OCI-M1 (cell line): ENCODE measurements at regions not wholly inside any gene's neighbourhood (a gene's known extent, or its start where the extent isn't known, plus 50 kb on each side); places are given as distances from the start of the nearest gene placed in this dataset.
A peak's percentile ranks its signal among the peaks of the same experiment; 100 is the strongest.
"Not testable (repeated sequence)": the region's sequence is repeated elsewhere in the genome, so short reads cannot be mapped to it uniquely, and the experiment has no call there.

ENCODE experiments used
- DNase-seq: peaks from one replicate; lab custom pipeline; 2025; lab: John Stamatoyannopoulos, UW

DNA sequence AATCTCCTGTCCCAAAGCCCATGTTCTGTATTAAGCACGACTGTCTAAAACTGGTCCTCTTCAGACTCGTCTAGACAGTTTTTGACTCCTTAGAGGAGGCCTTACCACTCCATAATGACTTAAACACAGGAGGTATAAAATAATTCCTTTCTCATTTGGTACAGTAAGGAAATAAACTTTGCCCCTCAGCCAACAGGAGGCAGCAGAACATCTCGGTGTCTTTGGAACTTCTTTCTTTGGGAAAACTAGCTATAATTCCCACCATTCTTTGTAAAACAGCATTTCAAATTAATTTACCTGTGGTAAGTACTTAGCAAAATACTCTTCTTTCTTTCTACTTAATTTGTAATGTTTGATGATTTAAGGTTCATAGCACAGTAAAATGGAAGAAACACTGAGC is 292.7 kb upstream of the G2E3 start:
- DNase-seq, result no peak

DNA sequence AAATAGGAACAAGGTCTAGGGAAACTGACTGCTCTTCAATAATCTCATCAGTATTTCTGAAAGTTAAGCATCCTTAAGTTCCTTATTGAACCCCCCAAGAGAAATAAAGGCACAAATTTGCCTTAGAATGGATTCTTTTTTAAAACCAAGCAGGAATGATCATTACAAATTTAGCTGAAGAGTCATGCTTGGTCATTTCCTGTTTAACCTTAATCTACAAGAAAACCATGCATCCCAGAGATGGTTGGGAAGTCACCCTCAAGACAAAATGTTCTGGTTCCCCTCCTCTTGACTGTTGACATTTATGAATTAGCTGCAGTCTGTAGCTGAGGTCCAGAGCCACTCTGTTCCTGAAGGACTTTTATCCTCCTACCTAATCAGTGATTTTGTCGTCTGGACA is 291.8 kb upstream of the G2E3 start:
- DNase-seq, result no peak

DNA sequence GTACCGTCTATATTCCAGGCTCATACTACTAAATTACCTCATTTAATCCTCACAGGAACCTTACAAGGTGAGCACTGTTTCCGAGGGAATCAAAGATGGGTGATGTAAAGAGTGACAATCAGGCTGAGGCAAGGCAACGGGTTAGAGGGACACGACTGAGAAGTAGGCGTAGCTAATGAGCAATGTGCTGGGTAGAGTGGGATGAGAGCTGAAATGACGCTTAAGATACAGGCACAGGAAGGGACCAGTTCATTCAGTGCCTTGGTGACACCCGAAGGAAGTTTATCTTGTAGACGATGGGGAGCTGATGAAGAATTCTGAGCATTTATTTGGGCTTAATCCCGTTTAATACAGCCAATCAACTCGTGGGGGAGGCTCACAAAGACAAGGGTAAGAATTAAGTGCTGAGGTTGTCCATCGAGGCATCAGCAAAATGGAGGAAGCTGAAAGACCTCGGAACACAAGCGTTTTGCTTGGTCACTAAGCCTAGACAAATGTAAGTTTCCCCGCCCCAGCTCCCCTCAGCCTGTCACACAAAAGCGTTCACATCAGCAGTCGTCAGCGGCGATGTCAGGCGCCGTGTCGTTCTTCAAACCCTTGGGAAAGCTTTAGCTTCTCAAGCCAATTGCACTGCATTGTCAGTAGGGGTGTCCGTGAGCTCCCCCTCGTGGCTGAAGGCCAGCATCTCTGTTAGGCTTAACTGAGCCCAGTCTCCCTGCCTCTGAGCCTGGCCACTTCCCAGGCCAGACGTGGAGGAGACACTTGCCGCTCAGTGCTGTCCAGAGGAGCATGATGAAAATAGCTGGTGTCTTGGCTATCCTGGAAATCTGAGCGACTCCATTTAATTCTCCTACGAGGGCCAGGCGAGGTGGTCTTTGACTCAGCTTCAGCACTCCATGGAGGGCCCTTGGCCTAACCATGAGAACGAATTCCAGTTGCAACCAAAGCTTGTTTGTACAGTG is 288.5 kb upstream of the G2E3 start:
- DNase-seq, result peak; percentile 90

DNA sequence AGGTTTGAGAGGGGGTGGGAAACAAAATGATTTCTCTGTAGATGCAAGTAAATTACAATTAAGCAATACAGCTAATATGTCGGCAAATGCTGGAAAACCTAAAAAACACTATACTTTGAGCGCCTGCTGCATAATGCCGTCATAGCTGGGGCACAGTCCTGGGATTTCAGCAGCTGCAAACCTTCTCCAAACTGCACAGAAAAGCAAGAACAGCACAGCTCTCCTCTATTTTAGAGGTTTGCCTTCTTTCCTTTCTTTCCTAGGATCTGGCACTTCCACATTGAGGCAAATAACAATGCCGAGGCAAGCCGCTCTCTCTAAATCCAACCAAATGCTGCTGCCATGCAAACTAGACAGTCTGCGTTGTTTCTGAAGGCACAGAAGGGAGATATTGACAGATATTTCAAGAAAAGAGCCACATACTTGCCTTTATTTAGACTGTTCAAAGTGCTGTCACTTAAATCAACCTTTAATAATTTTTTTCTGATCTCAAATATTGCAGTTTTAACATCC is 287.1 kb upstream of the G2E3 start:
- DNase-seq, result no peak

DNA sequence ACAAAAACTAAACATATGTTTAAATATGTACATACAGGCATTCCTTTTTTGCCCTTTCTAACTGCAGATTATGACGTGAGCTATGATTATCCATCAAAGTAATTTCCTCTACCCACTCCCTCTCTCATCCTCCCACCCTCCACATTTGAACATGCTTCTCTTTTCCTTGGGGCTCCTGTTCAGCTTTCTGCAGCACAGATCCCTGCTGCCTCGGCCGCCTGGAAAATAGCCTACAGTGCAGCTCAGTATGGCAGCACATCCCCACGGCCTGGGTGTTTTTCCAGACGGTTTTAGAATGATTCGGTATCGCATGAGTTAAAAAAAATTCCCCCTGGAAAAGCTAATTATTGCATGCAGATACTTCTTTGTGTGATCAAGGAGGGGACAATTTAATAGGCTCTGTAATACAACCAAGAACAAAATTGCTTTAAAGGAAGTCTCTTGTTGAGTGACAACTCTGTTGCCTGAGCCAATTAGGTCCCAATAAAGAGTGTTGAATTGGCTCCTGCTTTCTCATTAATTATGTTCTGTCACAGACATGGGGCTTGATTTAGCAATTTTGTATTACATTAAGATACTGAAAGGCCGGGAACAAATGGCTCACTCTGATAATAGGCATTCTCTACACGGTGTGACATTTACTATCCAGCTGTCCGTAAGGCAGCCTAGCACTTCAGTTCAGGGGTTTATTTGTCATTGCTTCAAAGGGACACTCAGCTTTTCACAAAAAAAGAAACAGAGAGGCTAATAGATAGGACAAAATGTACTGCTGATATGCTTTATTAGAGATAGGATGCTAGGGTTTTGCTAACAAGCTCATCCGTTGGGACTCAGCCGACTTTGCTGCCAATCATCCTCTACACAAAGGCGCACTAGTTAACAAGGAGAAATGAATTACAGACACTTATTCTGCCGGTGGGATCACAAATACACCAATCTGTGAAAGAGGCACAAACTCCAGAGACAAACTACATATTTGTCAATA is 285.8 kb upstream of the G2E3 start:
- no peak for DNase-seq

DNA sequence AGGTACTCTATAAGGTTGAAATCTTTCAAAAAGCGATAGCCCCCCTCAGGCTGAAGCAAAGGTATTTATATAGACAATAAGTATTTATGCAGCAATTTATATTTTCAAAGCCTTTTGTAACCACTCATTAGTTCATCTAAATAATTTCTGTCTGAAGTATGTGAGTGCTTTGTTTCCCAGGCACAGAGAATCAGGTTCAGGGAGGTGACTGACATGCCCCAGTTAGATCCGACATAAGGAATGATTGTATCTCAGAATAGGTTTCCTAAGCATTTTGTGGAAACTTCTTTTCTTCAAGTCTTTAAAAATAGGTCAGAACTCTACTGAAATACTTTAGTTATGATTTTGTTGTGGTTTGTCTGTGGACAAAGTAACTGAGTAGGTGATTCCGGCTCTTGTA is 283.4 kb upstream of the G2E3 start:
- DNase-seq, result no peak

DNA sequence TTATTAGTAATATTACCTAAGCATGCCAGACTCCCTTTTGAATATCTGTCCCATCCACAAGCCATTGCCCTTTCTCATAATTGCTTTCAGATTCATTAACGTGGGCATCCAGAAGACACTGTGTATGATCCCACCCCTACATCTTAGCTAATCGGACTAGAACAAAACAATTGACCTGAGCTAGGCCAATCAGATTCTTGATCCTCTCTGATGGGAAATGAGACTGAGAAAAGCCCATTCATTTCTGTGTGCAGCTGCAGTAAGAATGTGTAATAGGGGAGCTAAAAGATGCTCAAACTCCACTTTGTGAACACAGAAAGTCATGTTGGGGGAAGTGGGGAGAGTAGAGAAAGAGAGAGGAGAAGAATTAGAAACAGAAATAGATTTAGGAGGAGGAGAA is 281.7 kb upstream of the G2E3 start:
- DNase-seq, result no peak

DNA sequence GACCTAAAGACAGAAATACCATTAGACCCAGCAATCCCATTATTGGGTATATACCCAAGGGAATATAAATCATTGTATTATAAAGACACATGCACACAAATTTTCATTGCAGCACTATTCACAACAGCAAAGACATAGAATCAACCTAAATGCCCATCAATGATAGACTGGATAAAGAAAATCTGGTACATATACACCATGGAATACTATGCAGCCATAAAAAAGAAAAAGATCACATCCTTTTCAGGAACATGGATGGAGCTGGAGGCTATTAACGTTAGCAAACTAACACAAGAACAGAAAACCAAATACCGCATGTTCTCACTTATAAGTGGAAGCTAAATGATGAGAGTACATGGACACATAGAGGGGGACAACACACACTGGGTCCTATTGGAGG is 280.1 kb upstream of the G2E3 start:
- DNase-seq, result not testable (repeated sequence)

DNA sequence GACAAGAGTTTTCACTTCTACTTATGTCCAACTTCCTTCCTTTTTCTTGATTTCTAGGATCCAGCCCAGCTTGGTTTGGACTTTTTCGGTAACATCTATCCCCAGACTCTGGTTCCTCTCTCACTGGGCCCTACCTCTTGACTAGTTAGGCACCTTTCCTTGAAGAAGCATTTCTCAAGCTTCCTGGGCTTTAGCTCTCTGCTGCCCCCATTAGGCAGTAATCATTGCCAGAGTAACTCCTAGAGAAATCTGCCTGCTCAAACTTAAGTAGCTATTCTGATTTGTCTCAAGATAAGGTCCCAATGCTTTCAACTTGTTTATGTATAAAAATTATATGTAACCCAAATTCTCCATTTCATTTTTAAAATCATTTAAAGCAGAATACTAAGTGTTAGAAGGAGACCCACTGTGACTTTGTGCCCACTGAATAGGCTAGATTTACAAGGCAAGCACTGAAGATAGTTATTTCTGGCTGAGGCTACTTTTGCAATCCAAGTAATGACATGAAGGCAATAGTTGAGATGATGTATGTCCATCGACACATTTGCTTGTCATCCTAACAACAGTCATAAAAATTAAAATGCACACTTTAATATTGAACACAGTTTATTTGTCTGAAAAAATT is 275.0 kb upstream of the G2E3 start:
- peak; percentile 62 for DNase-seq

DNA sequence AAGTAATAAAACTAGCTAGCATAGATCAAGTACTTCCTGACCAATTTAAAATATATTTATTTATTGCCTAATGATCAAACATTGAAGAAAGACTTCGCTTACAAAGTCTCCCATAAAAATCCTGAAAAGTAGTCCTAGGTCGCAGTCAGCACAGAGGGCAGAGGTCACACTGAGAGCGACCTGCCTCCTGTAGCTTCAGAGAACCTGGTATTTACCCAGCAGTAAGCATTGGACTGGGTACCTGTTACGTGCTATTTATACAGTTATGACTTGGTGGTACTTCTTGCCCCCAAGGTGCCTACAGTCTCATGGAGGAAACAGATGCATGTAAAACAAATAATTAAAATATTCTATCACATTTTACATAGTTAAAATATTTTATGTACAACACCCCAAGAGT is 274.1 kb upstream of the G2E3 start:
- DNase-seq, result no peak

DNA sequence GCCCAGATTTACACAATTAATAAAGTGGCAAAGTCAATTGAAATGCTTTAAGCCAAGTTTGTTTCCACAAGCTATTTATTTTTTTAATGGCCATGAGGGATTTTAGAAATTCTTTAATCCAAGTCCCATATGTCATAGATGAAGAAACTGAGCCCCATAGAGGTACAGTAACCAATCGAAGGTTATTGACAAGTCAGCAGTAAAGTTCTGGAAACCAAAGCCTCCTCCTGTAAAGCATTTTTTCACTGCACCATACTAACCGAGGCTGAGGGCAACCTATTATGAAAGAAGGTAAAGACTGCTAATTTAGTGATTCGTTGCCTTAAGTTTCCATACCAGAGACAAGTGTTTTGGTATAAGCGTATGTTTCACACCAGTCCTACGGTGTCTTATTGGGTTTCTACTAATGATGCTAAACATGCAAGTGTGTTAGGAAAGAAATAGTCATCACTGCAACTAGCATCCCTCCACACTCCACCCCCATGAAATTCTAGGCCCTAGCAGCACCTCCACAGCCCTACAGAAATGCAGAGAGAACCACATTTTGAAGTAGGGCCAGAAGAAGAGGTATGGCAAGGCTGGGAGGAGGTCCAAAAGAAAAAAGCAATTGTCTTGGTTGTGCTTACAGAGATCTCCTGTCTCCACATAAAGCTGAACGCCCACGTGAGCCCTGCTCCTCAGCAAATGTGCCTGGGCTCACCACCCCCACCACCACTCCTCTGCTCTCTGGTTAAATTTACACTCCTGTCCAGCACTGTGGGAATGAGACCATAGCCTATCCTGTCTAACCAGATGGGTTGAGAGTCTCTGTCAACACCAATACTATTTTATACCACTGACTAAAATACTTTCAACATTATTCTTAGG is 271.1 kb upstream of the G2E3 start:
- no peak for DNase-seq

DNA sequence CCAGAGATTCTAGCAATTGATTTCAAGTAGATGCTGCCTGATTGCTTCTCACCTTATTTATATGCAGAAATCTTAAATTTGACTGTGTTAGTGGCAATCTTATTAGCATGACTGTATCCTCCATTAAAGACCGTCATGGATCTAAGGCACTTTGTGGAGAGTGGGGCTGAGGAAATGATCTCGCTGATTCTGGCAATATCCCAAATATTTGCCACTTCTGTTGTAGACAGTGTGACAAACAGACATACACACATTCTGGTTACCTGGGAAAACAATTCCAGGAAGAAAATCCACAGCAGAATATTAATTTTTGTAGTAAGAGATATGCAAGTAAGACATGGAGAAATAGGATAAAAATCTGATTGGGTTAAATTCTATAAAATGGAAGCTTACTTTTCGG is 269.0 kb upstream of the G2E3 start:
- no peak for DNase-seq

DNA sequence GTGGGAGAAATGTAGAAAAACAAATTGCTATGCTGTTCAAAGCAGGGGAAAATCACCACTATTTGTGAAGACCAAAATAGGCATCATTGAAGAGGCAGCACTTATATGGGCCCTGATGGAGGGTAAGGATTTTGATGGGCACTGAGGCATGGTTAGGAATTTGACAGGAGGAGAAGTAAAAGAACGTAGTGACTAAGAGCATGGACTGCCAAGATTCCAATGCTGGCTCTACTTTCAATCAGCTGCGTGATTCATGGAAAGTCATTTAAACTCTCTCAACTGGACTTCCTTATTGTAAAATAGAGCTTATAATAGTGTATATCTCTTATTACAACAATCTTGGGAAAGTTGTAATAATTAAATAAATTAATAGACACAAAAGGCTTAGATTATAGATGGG is 267.7 kb upstream of the G2E3 start:
- DNase-seq, result no peak

DNA sequence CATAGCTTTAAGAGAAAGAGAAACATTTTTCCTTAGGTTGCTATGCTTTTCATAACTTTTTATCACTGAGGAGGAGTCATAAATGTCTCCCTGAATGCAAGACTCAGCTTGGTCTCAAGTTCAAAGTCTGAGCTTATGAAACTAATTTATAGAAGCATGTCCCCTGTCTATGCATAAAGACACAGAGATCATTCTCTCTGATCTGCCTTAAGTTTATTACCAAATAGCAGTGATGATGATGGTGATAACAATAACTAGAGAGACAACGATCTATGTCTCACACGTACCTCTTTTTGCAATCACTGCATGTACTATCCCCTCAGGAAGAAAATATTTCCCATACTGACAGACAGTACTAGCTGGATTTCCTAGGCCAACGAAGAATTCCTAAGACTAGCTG is 266.4 kb upstream of the G2E3 start:
- no peak for DNase-seq

DNA sequence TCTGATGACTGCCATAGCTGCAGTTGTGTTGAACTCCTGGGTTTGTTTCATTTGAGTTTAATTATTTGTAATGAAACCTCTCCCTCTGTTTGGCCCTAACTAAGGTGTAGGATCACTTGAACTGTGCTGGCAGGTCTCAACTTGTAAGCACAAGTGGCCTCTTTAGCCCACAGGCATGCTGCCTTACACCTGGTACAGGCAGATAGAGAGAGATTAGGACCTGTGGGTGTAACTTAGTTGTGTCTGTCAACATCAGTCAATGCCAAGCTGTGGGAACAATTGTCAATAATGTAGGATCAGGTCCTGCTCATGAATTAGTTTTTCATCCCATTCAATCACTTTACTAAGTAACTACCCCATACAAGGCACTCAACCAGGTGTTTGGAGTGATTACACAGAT is 263.0 kb upstream of the G2E3 start:
- peak; percentile 15 for DNase-seq

DNA sequence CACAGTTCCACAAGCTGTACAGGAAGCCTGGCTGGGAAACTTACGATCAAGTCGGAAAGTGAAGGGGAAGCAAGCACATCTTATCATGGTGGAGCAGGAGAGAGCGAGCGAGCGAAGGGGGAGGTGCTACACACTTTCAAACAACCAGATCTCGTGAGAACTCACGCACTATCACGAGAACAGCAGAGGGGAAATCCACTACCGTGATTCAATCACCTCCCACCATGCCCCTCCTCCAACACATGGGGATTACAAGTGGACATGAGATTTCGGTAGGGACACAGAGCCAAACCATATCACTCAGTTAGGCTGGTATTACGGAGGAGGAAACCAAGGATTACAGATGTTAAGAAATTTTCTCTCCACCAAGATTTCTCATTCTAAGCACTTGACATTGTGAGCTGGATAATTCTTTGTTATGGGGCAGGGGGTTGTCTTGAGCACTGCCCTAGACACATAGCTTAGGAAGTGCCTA is 262.0 kb upstream of the G2E3 start:
- DNase-seq, result peak; percentile 93

DNA sequence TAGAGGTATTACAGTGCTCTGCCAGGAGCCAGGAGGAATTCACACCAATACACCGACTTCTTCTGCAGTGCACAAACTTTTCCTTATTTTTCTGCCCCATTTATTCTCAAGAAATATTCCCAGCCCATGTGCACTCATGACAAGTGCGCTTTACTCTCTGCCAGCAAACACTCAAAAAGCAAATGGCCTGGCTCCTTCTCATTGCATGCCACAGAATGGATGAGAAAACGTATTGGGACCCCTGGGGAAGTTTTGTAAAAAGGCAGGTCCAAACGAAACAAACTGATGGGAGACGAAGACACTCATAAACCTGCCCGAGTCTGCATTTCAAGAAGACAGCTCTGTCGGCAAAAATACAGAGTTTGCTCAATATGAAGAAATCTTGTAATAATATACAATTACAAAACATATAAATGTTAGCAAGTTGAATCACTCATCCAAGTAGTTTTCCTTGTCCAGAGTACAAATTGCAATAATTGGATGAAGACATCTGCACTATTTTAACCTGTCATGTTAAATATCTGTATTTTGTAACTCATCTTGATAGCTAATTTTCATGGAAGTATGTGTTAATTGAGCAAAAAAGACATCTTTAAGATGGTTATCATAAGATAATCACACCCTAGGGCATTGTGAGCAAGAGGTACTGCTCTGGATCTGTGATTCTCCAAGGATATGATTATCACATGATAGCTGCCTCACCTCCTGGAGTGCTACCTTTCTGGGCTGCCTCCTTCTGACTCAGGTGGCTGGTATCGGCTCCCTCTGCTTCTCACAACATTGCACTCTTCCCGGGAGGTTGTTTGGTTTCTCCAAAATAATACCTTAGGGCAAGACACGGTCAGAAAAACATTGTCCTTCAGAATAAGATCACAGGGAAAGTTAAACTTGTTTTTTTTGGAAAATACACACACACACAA is 260.8 kb upstream of the G2E3 start:
- no peak for DNase-seq

DNA sequence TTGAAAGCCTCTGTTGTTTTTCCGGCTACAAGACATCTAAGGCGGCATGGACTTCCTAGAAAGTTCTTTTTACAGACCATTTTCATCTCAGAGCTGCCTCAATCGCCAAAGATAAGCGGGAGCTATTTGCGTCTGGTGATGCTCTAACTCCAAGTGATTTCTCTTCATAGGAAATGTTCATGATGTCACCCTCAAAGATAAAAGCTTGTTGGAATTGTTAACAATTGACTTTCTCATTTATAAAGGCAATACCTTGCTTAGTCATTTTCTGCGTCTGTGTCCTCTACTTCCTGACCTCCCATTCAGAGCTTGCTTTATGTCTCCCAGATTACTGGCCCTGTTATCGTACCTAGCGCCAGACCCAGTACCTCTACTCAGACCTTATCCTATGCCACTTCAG is 259.0 kb upstream of the G2E3 start:
- DNase-seq, result no peak

DNA sequence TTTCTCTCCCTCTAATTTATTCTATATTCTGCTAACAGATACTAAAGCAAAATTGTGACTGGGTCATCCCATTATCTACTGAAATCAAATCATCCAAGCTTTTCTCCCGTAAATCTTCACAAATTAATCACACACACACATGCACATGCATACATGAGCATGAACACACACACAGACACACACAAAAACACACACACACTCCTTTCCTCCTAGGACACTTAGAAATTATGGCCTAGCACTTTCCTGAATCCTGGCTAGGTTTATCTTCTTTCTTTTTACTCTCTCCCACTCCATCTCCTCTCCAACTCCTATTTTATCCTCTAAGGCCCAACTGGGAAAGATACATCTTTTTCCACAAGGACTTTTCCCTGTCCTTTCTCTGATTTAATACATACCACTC is 255.6 kb upstream of the G2E3 start:
- DNase-seq, result no peak

DNA sequence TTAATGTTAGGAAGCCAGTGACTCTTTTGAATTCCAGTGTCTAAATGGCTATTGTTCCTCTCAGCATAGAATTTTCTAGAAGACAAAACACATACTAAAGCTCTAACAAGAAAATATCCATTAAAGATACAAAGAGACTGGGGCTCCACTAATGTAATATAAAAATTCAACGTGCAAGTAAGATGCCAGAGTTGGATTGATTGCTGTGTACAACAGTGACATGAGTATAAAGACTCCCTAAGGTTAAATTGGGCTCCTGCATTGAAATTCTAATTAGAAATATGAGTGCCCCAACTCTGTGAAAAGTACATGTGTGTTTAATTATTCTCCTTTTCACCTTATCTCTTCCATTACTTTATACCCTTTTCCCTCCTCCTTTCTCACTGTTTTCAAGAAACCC is 253.6 kb upstream of the G2E3 start:
- no peak for DNase-seq
